ENCODE measurements at regions not wholly inside any gene's neighbourhood (a gene's known extent, or its start where the extent isn't known, plus 50 kb on each side); places are given as distances from the start of the nearest gene placed in this dataset.

DNA sequence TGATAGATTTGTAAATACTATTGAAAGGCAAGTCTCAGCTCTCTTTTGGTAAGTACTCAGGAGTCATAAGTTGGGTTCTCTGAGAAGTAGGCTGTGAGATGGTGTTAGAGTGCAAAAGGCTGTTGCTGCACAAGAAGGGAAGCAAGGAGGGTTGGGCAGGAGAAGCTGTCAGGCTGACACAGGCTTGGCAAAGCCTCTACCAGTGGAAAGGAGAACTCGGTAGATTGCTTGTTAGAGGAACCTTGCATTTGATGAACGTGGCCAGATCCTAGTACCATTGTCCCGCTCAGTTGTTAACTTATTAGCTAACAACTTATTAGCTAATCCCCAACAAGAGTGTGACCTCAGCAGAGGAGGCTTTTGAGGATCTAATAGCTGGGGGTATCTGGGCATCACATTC, 449.3 kb upstream of the BOD1L1 start:
- Histone ChIP-seq H3K36me3 (ENCODE audit: insufficient read depth, low read length) (no peaks in the 10 kb centered on the region), H3K4me1 (ENCODE audit: insufficient read depth, low read length) (no peaks in the 10 kb centered on the region), H2AFZ (ENCODE audit: low read depth, low read length) (no peak overlapping the region), H3K4me3 (ENCODE audit: low read length) (no peak overlapping the region), H3K27me3 (ENCODE audit: insufficient read depth, low read length) (peaks cover 2% of the 10 kb centered on the region), H3K9me3 (ENCODE audit: low read length) (no peaks in the 10 kb centered on the region)

DNA sequence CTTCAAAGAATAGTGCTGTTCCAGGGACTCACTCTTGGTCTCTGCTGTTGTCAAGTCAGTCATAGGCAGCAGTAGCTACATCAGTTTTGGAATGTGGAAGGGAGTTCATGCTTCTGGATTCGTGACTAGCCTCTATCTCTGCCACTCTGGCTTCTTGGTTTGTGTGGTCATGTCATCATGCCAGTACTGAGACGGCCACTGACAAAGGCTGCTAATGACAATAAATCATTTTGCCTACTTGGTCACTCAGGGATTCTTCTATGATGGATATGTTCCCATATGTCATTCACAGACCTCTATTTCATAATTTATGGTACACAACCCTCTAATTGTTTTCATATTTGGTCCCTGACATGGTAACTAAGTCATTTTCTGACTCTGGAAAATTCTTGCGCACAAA, 450.8 kb upstream of the BOD1L1 start:
- no peaks in the 10 kb centered on the region for H3K4me1 ChIP-seq (ENCODE audit: insufficient read depth, low read length)
- H3K27me3 ChIP-seq (ENCODE audit: insufficient read depth, low read length), result peaks cover 2% of the 10 kb centered on the region
- H3K4me3 ChIP-seq (ENCODE audit: low read length), result no peak overlapping the region
- no peaks in the 10 kb centered on the region for H3K9me3 ChIP-seq (ENCODE audit: low read length)
- H2AFZ ChIP-seq (ENCODE audit: low read depth, low read length), result no peak overlapping the region
- no peaks in the 10 kb centered on the region for H3K36me3 ChIP-seq (ENCODE audit: insufficient read depth, low read length)

DNA sequence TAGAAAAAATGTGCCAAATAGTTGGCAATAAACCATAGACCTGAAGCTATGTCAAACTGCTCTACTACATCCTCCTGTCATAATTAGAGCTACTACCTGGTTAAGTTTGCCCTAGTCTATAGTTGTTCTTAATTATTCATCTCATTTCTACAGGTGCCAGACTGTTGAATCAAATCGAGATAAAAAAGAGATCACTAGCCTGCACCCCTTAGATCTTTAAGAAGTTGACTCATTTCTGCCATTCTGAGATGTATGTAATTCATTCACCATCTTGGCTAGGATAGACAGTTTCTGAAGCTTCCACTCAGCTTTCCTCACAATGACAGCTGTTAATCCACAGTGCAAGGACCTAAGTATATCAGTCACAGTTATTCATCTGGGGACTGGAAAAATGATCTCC, 452.1 kb upstream of the BOD1L1 start:
- Histone ChIP-seq H3K4me3 (ENCODE audit: low read length) (no peak overlapping the region), H3K27me3 (ENCODE audit: insufficient read depth, low read length) (peaks cover 2% of the 10 kb centered on the region), H3K4me1 (ENCODE audit: insufficient read depth, low read length) (no peaks in the 10 kb centered on the region), H2AFZ (ENCODE audit: low read depth, low read length) (no peak overlapping the region), H3K36me3 (ENCODE audit: insufficient read depth, low read length) (no peaks in the 10 kb centered on the region), H3K9me3 (ENCODE audit: low read length) (no peaks in the 10 kb centered on the region)

DNA sequence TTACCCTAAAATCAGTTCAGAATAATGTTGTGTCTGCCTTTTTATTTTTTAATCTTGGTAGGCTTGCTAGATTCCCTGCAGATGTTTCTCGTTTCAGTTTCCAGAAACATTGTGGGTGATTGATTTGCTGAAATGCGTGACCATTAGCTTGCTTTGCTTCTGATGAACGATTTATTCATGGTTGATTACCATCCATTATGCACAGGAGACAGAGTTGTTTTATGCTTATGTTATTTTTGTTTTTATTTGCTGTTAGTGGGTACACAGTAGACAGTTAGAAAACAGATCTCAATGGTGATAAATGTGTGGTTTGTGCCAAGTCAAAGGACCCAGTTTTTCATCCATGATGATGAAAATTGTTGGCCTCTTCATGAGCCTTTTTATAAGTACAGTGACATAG, 455.6 kb upstream of the BOD1L1 start:
- Histone ChIP-seq H2AFZ (ENCODE audit: low read depth, low read length) (no peak overlapping the region), H3K9me3 (ENCODE audit: low read length) (no peaks in the 10 kb centered on the region)

DNA sequence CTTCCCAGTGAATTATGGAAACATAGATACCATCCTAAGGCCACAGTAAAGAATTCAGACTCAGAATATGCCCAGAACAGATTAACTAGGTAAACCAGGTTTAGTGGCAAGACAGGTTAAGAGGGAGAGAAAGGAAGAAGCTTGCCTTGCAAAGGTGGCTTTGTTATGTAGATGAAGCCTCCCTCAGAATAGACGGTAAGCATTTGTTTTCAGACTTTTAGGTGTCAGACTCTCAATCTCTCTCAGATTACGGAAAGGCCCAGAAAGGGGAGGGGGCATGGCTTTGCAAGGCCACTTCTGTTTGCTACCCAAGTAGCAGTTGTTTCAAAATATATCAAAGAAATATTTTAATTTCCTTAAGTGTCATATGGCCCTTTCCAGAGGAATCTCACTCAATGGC, 457.1 kb upstream of the BOD1L1 start:
- no peaks in the 10 kb centered on the region for H3K9me3 ChIP-seq (ENCODE audit: low read length)
- H3K36me3 ChIP-seq (ENCODE audit: insufficient read depth, low read length), result no peaks in the 10 kb centered on the region
- no peak overlapping the region for H2AFZ ChIP-seq (ENCODE audit: low read depth, low read length)
- H3K4me1 ChIP-seq (ENCODE audit: insufficient read depth, low read length), result no peaks in the 10 kb centered on the region
- peaks cover 3% of the 10 kb centered on the region for H3K27me3 ChIP-seq (ENCODE audit: insufficient read depth, low read length)
- H3K4me3 ChIP-seq (ENCODE audit: low read length), result no peak overlapping the region

More for the DNA sequence above, 455.6 kb upstream of the BOD1L1 start:
- H3K36me3 ChIP-seq (ENCODE audit: insufficient read depth, low read length), result no peaks in the 10 kb centered on the region
- H3K4me1 ChIP-seq (ENCODE audit: insufficient read depth, low read length), result no peaks in the 10 kb centered on the region
- H3K4me3 ChIP-seq (ENCODE audit: low read length), result no peak overlapping the region
- peaks cover 2% of the 10 kb centered on the region for H3K27me3 ChIP-seq (ENCODE audit: insufficient read depth, low read length)

DNA sequence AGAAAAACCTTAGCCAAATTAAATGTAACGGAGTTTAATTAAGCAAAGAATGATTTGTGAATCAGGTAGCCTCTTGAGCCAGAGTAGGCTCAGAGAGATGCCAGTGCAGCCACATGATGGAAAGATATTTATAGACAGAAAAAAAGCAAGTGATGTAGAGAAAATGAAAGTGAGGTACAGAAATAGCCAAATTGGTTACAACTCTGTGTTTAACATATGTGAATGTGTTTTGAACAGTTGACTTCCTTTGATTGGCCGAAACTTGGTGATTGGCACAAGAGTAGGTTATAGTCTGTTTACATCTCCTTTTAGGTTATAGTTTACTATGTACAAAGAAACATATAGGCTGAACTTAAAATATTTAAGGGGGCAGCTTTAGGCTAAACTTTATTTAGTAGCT, 459.9 kb upstream of the BOD1L1 start:
- no peaks in the 10 kb centered on the region for H3K4me1 ChIP-seq (ENCODE audit: insufficient read depth, low read length)
- no peak overlapping the region for H3K4me3 ChIP-seq (ENCODE audit: low read length)
- peaks cover 3% of the 10 kb centered on the region for H3K27me3 ChIP-seq (ENCODE audit: insufficient read depth, low read length)
- no peaks in the 10 kb centered on the region for H3K36me3 ChIP-seq (ENCODE audit: insufficient read depth, low read length)
- no peaks in the 10 kb centered on the region for H3K9me3 ChIP-seq (ENCODE audit: low read length)
- H2AFZ ChIP-seq (ENCODE audit: low read depth, low read length), result no peak overlapping the region

DNA sequence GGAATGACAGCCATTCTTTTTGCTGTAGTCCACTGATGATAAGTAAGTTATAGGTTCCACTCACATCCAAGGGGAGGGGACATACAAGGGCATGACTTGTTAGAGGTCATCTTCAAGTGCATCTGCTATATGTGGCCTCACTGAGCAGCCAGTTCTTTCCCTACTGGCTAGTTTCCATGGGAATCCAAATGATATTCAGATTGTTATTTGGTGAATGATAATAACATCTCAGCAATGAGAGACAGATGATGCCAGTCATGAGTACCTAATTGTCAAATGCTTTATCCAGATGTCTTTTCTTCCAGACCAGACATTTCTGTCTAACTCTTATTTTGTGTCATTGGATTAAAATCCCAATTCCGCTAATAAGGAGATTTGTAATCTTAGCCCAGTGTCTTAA, 460.4 kb upstream of the BOD1L1 start:
- H3K27me3 ChIP-seq (ENCODE audit: insufficient read depth, low read length), result peaks cover 3% of the 10 kb centered on the region

DNA sequence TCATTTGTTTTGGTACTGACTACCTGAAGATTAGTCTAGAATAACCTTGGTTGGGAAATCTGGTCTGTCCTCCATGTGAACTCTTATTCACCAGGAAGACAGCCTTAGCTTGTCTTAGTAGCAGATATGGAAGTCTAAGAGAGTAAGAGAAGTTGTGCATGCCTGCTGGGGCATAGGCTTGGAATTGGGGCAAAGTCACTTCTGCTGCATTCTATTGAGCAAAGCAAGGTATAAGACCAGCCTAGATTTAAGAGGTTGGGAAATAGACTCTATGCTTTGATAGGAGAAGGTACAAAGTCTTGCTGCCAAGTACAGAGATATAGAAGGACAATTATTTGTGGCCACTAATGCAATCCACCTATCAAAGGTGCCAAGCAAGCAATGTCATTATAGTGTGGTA, 464.0 kb upstream of the BOD1L1 start:
- Histone ChIP-seq H2AFZ (ENCODE audit: low read depth, low read length) (no peak overlapping the region), H3K9me3 (ENCODE audit: low read length) (no peaks in the 10 kb centered on the region), H3K27me3 (ENCODE audit: insufficient read depth, low read length) (peaks cover 3% of the 10 kb centered on the region), H3K36me3 (ENCODE audit: insufficient read depth, low read length) (no peaks in the 10 kb centered on the region), H3K4me3 (ENCODE audit: low read length) (no peak overlapping the region), H3K4me1 (ENCODE audit: insufficient read depth, low read length) (peaks cover 20% of the 10 kb centered on the region)

More for the DNA sequence above, 460.4 kb upstream of the BOD1L1 start:
- no peaks in the 10 kb centered on the region for H3K4me1 ChIP-seq (ENCODE audit: insufficient read depth, low read length)
- no peaks in the 10 kb centered on the region for H3K36me3 ChIP-seq (ENCODE audit: insufficient read depth, low read length)
- no peak overlapping the region for H2AFZ ChIP-seq (ENCODE audit: low read depth, low read length)
- no peak overlapping the region for H3K4me3 ChIP-seq (ENCODE audit: low read length)
- H3K9me3 ChIP-seq (ENCODE audit: low read length), result no peaks in the 10 kb centered on the region

DNA sequence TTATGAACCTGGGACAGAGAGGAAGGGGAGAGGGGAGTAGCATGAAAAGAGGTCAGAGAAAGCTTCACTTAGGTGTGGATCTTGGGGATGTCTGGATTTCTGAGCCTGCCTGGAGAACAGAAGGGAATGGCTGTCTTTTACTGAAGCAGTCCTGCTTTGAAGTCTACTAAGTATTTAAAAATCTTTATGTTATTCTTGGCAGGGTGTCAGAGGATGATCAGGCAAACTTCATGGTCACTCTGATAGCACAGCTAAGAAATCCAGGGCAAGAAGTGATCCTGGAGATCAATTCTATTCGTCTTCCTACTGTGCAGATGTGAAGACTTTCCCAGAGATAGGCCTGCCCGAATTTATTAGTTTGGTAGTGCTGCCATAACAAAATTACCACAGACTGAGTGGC, 464.4 kb upstream of the BOD1L1 start:
- Histone ChIP-seq H3K4me1 (ENCODE audit: insufficient read depth, low read length) (peaks cover 22% of the 10 kb centered on the region), H3K9me3 (ENCODE audit: low read length) (no peaks in the 10 kb centered on the region), H3K27me3 (ENCODE audit: insufficient read depth, low read length) (peaks cover 3% of the 10 kb centered on the region), H2AFZ (ENCODE audit: low read depth, low read length) (no peak overlapping the region), H3K36me3 (ENCODE audit: insufficient read depth, low read length) (no peaks in the 10 kb centered on the region), H3K4me3 (ENCODE audit: low read length) (no peak overlapping the region)

DNA sequence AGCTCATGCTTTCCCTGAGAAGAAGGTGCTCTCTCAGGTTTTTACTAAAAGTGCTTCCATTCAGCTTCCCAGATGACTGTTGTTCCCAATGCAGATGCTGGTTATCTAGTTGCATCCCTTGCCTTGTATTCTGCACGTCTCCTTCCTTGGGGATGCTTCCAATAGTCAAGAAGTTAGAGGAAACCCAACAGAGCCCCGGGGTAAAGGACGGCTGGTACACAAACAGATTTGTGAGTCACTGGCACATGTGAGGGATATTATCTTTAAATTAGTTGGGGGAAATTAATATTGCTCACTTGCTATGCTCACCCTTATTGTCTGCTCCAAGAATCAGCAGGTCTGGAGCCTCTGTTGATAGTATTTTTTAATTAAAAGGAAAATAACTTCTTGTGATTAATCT, 465.2 kb upstream of the BOD1L1 start:
- Histone ChIP-seq H3K27me3 (ENCODE audit: insufficient read depth, low read length) (peaks cover 3% of the 10 kb centered on the region), H3K4me1 (ENCODE audit: insufficient read depth, low read length) (peaks cover 22% of the 10 kb centered on the region), H3K9me3 (ENCODE audit: low read length) (no peaks in the 10 kb centered on the region), H3K4me3 (ENCODE audit: low read length) (no peak overlapping the region), H3K36me3 (ENCODE audit: insufficient read depth, low read length) (no peaks in the 10 kb centered on the region), H2AFZ (ENCODE audit: low read depth, low read length) (no peak overlapping the region)

DNA sequence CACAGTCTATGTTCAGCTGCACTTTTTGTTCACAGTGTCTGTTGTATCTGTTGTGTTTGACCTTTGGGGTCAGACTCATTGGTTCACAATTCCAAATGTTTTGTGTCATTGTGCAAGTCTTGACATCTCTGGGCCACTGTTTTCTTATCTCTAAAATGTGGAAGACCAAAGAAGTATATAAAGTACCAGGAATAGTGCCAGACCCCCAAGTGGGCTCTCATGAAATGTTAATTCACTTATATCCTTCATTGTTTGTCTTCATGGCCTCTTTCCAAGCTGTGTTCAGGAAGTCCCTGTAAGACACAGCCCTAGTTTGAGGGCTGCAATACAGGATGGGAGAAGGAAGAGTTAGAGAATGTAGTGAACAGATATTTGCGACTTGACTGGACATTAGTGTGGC, 468.3 kb upstream of the BOD1L1 start:
- no peak overlapping the region for H2AFZ ChIP-seq (ENCODE audit: low read depth, low read length)

DNA sequence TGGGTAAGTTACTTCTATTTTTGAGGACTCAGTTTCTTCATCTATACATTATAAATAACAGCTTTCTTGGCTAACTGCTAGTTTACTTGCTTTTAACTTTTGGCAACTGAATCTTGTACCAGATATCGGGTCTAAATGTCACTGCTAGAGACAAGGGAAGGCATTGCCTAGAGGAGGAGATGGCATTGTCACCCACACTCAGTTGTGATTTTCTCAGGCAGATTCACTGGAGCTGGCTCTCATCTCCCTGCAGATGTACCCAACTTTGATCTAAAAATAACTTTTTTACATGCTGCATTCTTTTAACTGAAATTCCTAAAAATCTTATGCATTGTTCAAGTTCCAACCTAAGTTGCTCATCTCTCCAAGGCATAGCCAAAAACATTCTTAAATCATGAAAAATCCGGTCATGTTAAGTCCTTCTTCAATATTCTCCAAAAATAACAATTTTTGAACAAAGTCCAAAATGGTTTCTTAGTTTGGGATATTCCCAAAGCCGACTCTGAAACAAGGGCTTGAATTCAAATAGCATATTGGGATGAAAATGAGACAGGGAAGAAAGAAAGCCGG, 469.0 kb upstream of the BOD1L1 start:
- Histone ChIP-seq H3K27me3 (ENCODE audit: insufficient read depth, low read length) (no peaks in the 10 kb centered on the region), H3K4me1 (ENCODE audit: insufficient read depth, low read length) (peaks cover 31% of the 10 kb centered on the region), H3K9me3 (ENCODE audit: low read length) (no peaks in the 10 kb centered on the region), H2AFZ (ENCODE audit: low read depth, low read length) (no peak overlapping the region), H3K4me3 (ENCODE audit: low read length) (no peak overlapping the region), H3K36me3 (ENCODE audit: insufficient read depth, low read length) (no peaks in the 10 kb centered on the region)

More for the DNA sequence above, 468.3 kb upstream of the BOD1L1 start:
- Histone ChIP-seq H3K4me1 (ENCODE audit: insufficient read depth, low read length) (peaks cover 31% of the 10 kb centered on the region), H3K9me3 (ENCODE audit: low read length) (no peaks in the 10 kb centered on the region), H3K4me3 (ENCODE audit: low read length) (no peak overlapping the region), H3K36me3 (ENCODE audit: insufficient read depth, low read length) (no peaks in the 10 kb centered on the region), H3K27me3 (ENCODE audit: insufficient read depth, low read length) (no peaks in the 10 kb centered on the region)

DNA sequence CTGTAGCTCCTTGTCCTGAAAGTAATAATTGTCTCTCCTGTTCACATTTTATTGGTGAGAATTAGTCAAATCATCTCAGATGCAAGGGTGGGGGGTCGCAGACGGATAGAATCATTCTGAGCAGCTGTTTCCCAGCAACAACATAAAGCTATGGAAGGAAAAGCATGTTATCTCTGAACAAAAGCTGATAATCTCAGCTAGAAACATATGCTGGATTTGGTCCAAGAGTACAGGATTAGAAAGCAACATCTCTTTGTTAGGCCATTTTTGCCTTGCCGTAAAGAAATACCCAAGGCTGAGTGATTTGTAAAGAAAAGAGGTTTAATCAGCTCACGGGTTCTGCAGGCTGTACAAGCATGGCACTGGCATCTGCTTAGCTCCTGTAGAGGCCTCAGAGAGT, 472.8 kb upstream of the BOD1L1 start:
- Histone ChIP-seq H2AFZ (ENCODE audit: low read depth, low read length) (no peak overlapping the region), H3K36me3 (ENCODE audit: insufficient read depth, low read length) (no peaks in the 10 kb centered on the region), H3K4me3 (ENCODE audit: low read length) (no peak overlapping the region), H3K9me3 (ENCODE audit: low read length) (no peaks in the 10 kb centered on the region), H3K27me3 (ENCODE audit: insufficient read depth, low read length) (no peaks in the 10 kb centered on the region), H3K4me1 (ENCODE audit: insufficient read depth, low read length) (peaks cover 23% of the 10 kb centered on the region)

DNA sequence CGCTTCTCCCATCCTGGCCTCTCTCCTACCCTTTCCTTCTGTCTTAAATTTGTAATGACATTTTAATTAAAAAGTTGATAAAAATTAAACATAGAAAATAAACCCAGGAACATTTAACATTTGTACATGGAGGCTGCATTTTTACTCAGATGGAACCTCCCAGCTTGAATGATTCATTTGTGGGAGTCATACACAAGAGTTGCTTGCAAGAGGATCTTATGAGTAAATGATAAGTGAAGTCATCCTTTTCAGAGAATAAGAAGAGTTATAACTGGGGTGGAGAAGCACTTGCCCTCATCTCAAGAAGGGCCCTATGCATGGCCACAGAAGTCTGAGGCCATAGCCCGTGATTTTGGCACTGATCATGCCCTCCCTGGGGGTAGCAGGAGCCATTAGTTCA, 482.9 kb upstream of the BOD1L1 start:
- Histone ChIP-seq H3K4me3 (ENCODE audit: low read length) (no peak overlapping the region), H3K36me3 (ENCODE audit: insufficient read depth, low read length) (no peaks in the 10 kb centered on the region), H3K9me3 (ENCODE audit: low read length) (no peaks in the 10 kb centered on the region), H2AFZ (ENCODE audit: low read depth, low read length) (no peak overlapping the region), H3K4me1 (ENCODE audit: insufficient read depth, low read length) (no peaks in the 10 kb centered on the region), H3K27me3 (ENCODE audit: insufficient read depth, low read length) (no peaks in the 10 kb centered on the region)

All from neuron (in vitro differentiated cells).